Natural killer cell (primary cell): ENCODE measurements at regions not wholly inside any gene's neighbourhood (a gene's known extent, or its start where the extent isn't known, plus 50 kb on each side); places are given as distances from the start of the nearest gene placed in this dataset.

Experiments
- ATAC-seq, 3 donors: fragments of 150-1000 bp in 2 of 3; fragments of 200-7000 bp in 1 of 3; cut with Tn5 transposase; 1 replicate in 1 of 3; 2 replicates in 2 of 3; pipeline ENCODE4 v1.10.0; 2021; ENCODE audit warnings: mild to moderate bottlenecking in 2 of 3, moderate library complexity in 2 of 3
- DNase-seq, 2 donors: peaks; one replicate each; pipeline versions ENCODE4 v3.0.0 to v3.0.0-alpha.2; 2013 to 2021; ENCODE audit warnings: mixed read lengths in 1 of 2
- H3K27ac ChIP-seq: one replicate; pipeline ENCODE4 v1.5.1; 2013; ENCODE audit warnings: mild to moderate bottlenecking, low read length
- H3K27me3 ChIP-seq: one replicate; pipeline ENCODE4 v1.6.1; 2013; ENCODE audit warnings: low read length; ENCODE audit not compliant: control insufficient read depth, insufficient read depth
- H3K36me3 ChIP-seq: one replicate; pipeline ENCODE4 v1.6.1; 2013; ENCODE audit warnings: low read length; ENCODE audit not compliant: control insufficient read depth, insufficient read depth
- H3K4me1 ChIP-seq: one replicate; pipeline ENCODE4 v1.6.1; 2013; ENCODE audit warnings: low read length; ENCODE audit not compliant: control insufficient read depth, insufficient read depth
- H3K4me3 ChIP-seq: one replicate; pipeline ENCODE4 v1.5.1; 2013; ENCODE audit warnings: low read length
- H3K9me3 ChIP-seq: one replicate; pipeline ENCODE4 v1.6.1; 2013; ENCODE audit warnings: low read length; ENCODE audit not compliant: control insufficient read depth, insufficient read depth
- H3K27ac Mint-ChIP-seq, 2 donors: one replicate each; pipeline ENCODE4 v1.8.0; 2022; ENCODE audit warnings: mild to moderate bottlenecking in 2 of 2, mixed read lengths in 2 of 2, moderate library complexity in 1 of 2
- H3K27me3 Mint-ChIP-seq, 2 donors: one replicate each; pipeline ENCODE4 v1.8.0; 2022; ENCODE audit warnings: low read depth in 2 of 2, mixed read lengths in 2 of 2
- H3K36me3 Mint-ChIP-seq: one replicate; pipeline ENCODE4 v1.8.0; 2022; ENCODE audit warnings: mixed read lengths
- H3K4me1 Mint-ChIP-seq, 2 donors: one replicate each; pipeline ENCODE4 v1.8.0; 2022; ENCODE audit warnings: mixed read lengths in 2 of 2
- H3K4me3 Mint-ChIP-seq: one replicate; pipeline ENCODE4 v1.8.0; 2022; ENCODE audit warnings: mild to moderate bottlenecking, moderate library complexity, mixed read lengths
- H3K9me3 Mint-ChIP-seq, 2 donors: one replicate each; pipeline ENCODE4 v1.8.0; 2022; ENCODE audit warnings: mixed read lengths in 2 of 2
- CTCF ChIP-seq: fragments of 200-600 bp; IDR thresholded peaks from one replicate; pipeline ENCODE4 v1.8.0; 2022; ENCODE audit warnings: antibody characterized with exemption
- WGBS: methylation state at CpG from one replicate; pipeline ENCODE4 v1.1.7; 2013; ENCODE audit warnings: missing lambda C conversion rate; ENCODE audit not compliant: insufficient coverage; 5-methylcytosine and 5-hydroxymethylcytosine counted together
- intact Hi-C: fragments of 100-400 bp; cut with micrococcal nuclease; formaldehyde crosslinking; loops from one replicate; pipeline ENCODE4 v1.14.2; 2022

- no peaks in the 10 kb centered on the region for H3K9me3 Mint-ChIP-seq
- H3K27ac ChIP-seq: no peak overlapping the region
These were observed 105.2 kb upstream of the ARHGAP28 start for GRCh38 chr18:6624271-6624660.

DNA sequence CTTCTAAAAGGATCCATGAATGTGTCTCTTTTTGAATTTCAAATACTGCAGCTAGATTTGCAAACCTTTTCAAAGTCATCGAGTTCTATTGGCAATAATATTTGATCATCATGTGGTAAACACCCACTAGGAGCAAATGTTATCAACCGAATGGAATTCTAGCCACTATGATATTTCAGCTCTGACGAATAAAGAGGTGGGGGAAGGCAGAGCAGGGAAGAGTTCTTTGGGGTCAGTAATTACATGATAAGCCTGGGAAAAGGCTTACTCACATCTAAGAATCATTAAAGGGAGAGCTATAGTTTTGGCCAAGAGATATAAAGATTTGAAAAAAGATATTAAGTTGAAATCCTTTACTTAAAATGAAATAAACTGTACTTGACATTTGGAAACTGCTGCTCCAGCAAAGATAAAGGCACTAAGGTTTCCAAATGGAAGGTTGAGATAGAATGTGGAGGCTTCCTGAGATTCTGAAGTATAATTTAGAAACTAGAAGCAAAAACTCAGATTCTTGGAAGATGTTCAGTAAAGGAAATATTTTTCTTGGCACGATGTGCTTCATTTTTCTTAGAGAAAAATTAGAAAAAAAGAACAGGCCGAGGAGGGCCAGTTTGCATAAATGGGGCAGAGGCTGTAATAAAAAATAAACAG is 104.7 kb upstream of the ARHGAP28 start:
- no peaks in the 10 kb centered on the region for H3K27me3 ChIP-seq
- no peak for TF ChIP-seq CTCF
- no peaks in the 10 kb centered on the region for H3K9me3 ChIP-seq
- no peaks in the 10 kb centered on the region for H3K4me1 ChIP-seq
- DNase-seq (no peak), ATAC-seq (no peak)
- Mint-ChIP-seq H3K36me3 (no peaks in the 10 kb centered on the region), H3K4me1 (no peaks in the 10 kb centered on the region), H3K4me3 (no peak overlapping the region), H3K9me3 (no peaks in the 10 kb centered on the region), H3K27me3 (no peaks in the 10 kb centered on the region), H3K27ac (no peak overlapping the region)
- WGBS: 84% methylated on average over 5 of the region's 5 CpGs
- H3K27ac ChIP-seq: no peak overlapping the region
- intact Hi-C loops: no loop called here
- no peaks in the 10 kb centered on the region for H3K36me3 ChIP-seq
- no peak overlapping the region for H3K4me3 ChIP-seq

More at GRCh38 chr18:6624271-6624660, 105.2 kb upstream of the ARHGAP28 start:
- intact Hi-C loops: no loop called here
- H3K36me3 Mint-ChIP-seq: no peaks in the 10 kb centered on the region
- Histone ChIP-seq H3K4me1 (no peaks in the 10 kb centered on the region), H3K4me3 (no peak overlapping the region), H3K36me3 (no peaks in the 10 kb centered on the region), H3K27me3 (no peaks in the 10 kb centered on the region), H3K9me3 (no peaks in the 10 kb centered on the region)
- no peaks in the 10 kb centered on the region for H3K4me1 Mint-ChIP-seq
- TF ChIP-seq CTCF: no peak
- no peak overlapping the region for H3K27ac Mint-ChIP-seq
- H3K27me3 Mint-ChIP-seq: no peaks in the 10 kb centered on the region
- H3K4me3 Mint-ChIP-seq: no peak overlapping the region
- DNase-seq (no peak), ATAC-seq (no peak)
- WGBS: 72% methylated on average over 5 of the region's 5 CpGs

- Mint-ChIP-seq H3K9me3 (no peaks in the 10 kb centered on the region), H3K4me3 (no peak overlapping the region), H3K36me3 (no peaks in the 10 kb centered on the region), H3K27ac (no peak overlapping the region), H3K27me3 (no peaks in the 10 kb centered on the region), H3K4me1 (no peaks in the 10 kb centered on the region)
- Histone ChIP-seq H3K4me3 (no peak overlapping the region), H3K27me3 (no peaks in the 10 kb centered on the region), H3K9me3 (no peaks in the 10 kb centered on the region), H3K4me1 (no peaks in the 10 kb centered on the region), H3K36me3 (no peaks in the 10 kb centered on the region), H3K27ac (no peak overlapping the region)
- ATAC-seq (no peak), DNase-seq (no peak)
- no peak for TF ChIP-seq CTCF
- WGBS: 56% methylated on average over 3 of the region's 3 CpGs
- intact Hi-C loops: no loop called here
These were observed 104.0 kb upstream of the ARHGAP28 start for GRCh38 chr18:6625481-6625880.

DNA sequence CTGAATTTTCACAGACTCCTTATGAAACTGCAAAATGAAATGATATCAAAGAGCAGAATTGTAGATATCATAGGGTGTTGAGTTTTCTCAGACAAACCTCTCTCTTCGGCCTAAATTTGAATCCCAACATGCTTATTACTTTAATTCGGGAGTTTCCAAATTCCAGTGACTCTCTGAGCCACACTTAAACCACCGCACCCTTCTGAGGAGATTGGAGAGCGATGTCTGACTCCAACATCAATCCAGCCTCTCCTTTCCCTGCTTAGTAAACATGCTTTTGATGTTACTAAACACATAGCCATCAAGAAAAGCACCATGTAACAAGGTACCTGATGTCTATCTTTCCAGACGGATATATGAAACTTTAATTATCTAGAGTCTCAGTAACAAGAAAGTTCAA is 103.1 kb upstream of the ARHGAP28 start:
- Mint-ChIP-seq H3K9me3 (no peaks in the 10 kb centered on the region), H3K4me1 (no peaks in the 10 kb centered on the region), H3K36me3 (no peaks in the 10 kb centered on the region), H3K27ac (no peak overlapping the region), H3K4me3 (no peak overlapping the region), H3K27me3 (no peaks in the 10 kb centered on the region)
- TF ChIP-seq CTCF: no peak
- 85% methylated on average over 5 of the region's 5 CpGs for WGBS
- H3K4me1 ChIP-seq: no peaks in the 10 kb centered on the region
- H3K36me3 ChIP-seq: no peaks in the 10 kb centered on the region
- DNase-seq (no peak), ATAC-seq (no peak)
- intact Hi-C loops: no loop called here
- no peak overlapping the region for H3K27ac ChIP-seq
- no peak overlapping the region for H3K4me3 ChIP-seq
- no peaks in the 10 kb centered on the region for H3K9me3 ChIP-seq
- H3K27me3 ChIP-seq: no peaks in the 10 kb centered on the region
